ENCODE measurements at regions not wholly inside any gene's neighbourhood (a gene's known extent, or its start where the extent isn't known, plus 50 kb on each side); places are given as distances from the start of the nearest gene placed in this dataset.

DNA sequence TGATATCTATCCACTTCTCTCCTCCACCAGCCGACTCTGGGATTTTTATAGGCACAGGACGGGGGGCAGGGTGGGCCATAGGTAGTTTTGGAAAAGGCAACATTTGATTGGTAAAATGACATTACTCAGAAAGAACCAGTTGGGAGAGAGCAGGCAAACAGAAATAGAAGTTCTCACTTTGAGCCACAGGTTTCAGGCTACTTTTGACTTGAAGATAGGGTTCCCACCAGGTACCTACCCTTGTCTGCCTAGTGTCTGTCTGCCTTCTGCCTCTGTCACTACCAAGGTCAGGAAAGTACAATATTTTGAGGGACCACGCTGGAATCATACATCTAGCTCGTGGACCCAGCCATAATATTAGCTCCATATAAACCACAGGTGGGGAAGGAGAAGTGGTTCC lies 412.9 kb upstream of the GRM7 start:
- no peak overlapping the region for H3K4me3 ChIP-seq
- DNase-seq: no peak
- 96 to 97% methylated on average over 4 of the region's 4 CpGs for WGBS, 2 donors
- no peaks in the 10 kb centered on the region for H3K27me3 ChIP-seq
- no peaks in the 10 kb centered on the region for H3K4me1 ChIP-seq
- TF ChIP-seq CTCF (IDR thresholded peaks at IDR 0.05) (no peak), POLR2A (IDR thresholded peaks at IDR 0.05) (no peak)
- no peak overlapping the region for H3K27ac ChIP-seq
- H3K9me3 ChIP-seq: no peaks in the 10 kb centered on the region
- H3K36me3 ChIP-seq (ENCODE audit: low read depth, missing control alignments): no peaks in the 10 kb centered on the region
- intact Hi-C loops (cut with DNase I; ENCODE audit: low total_unique reads): no loop called here

- intact Hi-C loops (cut with DNase I; ENCODE audit: low total_unique reads): no loop called here
- H3K27ac ChIP-seq: no peak overlapping the region
- H3K27me3 ChIP-seq: no peaks in the 10 kb centered on the region
- H3K36me3 ChIP-seq (ENCODE audit: low read depth, missing control alignments): no peaks in the 10 kb centered on the region
- 88 to 92% methylated on average over 3 of the region's 3 CpGs for WGBS, 2 donors
- TF ChIP-seq POLR2A (IDR thresholded peaks at IDR 0.05): no peak
- no peak for TF ChIP-seq CTCF (IDR thresholded peaks at IDR 0.05)
- no peak overlapping the region for H3K4me3 ChIP-seq
- H3K9me3 ChIP-seq: no peaks in the 10 kb centered on the region
- no peaks in the 10 kb centered on the region for H3K4me1 ChIP-seq
- DNase-seq: no peak
Observed at GRCh38 chr3:6449099-6449498, 411.8 kb upstream of the GRM7 start.

GRCh38 chr3:6452974-6453373 lies 407.9 kb upstream of the GRM7 start:
- Histone ChIP-seq H3K9me3 (no peaks in the 10 kb centered on the region), H3K4me3 (no peak overlapping the region), H3K27me3 (no peaks in the 10 kb centered on the region), H3K27ac (no peak overlapping the region), H3K4me1 (no peaks in the 10 kb centered on the region), H3K36me3 (ENCODE audit: low read depth, missing control alignments) (no peaks in the 10 kb centered on the region)
- no peak for DNase-seq
- 74 to 95% methylated on average over 1 of the region's 1 CpG for WGBS, 2 donors
- intact Hi-C loops (cut with DNase I; ENCODE audit: low total_unique reads): no loop called here
- TF ChIP-seq POLR2A (IDR thresholded peaks at IDR 0.05) (no peak), CTCF (IDR thresholded peaks at IDR 0.05) (no peak)

- H3K27ac ChIP-seq: no peak overlapping the region
- TF ChIP-seq POLR2A (IDR thresholded peaks at IDR 0.05): no peak
- no peak for TF ChIP-seq CTCF (IDR thresholded peaks at IDR 0.05)
- 89% methylated on average over 3 of the region's 3 CpGs for WGBS, 2 donors
- no peak for DNase-seq
- no peaks in the 10 kb centered on the region for H3K4me1 ChIP-seq
- no peaks in the 10 kb centered on the region for H3K9me3 ChIP-seq
- H3K27me3 ChIP-seq: no peaks in the 10 kb centered on the region
- intact Hi-C loops (cut with DNase I; ENCODE audit: low total_unique reads): no loop called here
- H3K36me3 ChIP-seq (ENCODE audit: low read depth, missing control alignments): no peaks in the 10 kb centered on the region
- no peak overlapping the region for H3K4me3 ChIP-seq
Observed at GRCh38 chr3:6455031-6455430, 405.9 kb upstream of the GRM7 start.

DNA sequence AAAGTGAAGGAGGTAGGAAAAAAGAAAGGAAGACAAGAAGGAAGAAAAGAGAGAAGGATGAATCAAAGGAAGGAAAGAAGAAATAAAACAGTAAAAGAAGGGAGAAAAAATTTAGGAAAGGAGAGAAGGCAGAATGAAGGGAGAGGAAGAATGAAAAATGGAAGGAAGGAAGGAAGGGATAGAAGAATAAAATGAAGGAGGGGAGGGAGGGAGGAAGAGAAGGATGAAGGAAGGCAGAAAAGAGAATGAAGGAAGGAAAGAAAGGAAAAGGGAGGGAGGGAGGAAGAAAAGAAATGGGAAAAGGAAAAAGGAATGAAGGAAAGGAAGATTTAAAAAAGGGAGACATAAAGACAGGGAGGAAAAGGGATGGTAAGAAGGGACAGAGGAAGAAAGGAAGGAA lies 393.7 kb upstream of the GRM7 start:
- H3K27me3 ChIP-seq: no peaks in the 10 kb centered on the region
- DNase-seq: no peak
- H3K4me1 ChIP-seq: no peaks in the 10 kb centered on the region
- intact Hi-C loops (cut with DNase I; ENCODE audit: low total_unique reads): no loop called here
- H3K36me3 ChIP-seq (ENCODE audit: low read depth, missing control alignments): no peaks in the 10 kb centered on the region
- TF ChIP-seq POLR2A (IDR thresholded peaks at IDR 0.05) (no peak), CTCF (IDR thresholded peaks at IDR 0.05) (no peak)
- no peaks in the 10 kb centered on the region for H3K9me3 ChIP-seq
- H3K4me3 ChIP-seq: no peak overlapping the region
- H3K27ac ChIP-seq: no peak overlapping the region

All from testis (tissue), 2 donors.